NCI-H1694 treated with DMSO at 0.1 percent for 48 hours (cell line): ENCODE measurements at regions not wholly inside any gene's neighbourhood (a gene's known extent, or its start where the extent isn't known, plus 50 kb on each side); places are given as distances from the start of the nearest gene placed in this dataset.

Experiments
- DNase-seq: peaks from one replicate; lab custom pipeline; 2025; lab: John Stamatoyannopoulos, UW

DNA sequence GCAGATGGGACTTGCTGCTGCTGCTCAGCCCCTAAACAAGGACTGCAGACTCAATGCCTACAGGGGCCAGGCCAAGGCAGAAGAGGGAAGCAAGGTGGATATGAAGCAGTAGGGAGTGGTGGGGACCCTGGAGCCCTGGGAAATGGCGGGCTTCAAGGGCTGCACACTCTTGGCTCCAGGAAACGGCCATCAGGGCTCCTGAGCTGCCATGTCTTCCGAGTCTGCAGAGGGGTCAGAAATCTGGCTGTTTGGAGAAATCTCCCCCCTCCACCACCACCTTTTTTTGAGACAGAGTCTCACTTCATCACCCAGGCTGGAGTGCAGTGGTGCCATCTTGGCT lies 169.1 kb downstream of the KATNIP start:
- DNase-seq, result no peak

DNA sequence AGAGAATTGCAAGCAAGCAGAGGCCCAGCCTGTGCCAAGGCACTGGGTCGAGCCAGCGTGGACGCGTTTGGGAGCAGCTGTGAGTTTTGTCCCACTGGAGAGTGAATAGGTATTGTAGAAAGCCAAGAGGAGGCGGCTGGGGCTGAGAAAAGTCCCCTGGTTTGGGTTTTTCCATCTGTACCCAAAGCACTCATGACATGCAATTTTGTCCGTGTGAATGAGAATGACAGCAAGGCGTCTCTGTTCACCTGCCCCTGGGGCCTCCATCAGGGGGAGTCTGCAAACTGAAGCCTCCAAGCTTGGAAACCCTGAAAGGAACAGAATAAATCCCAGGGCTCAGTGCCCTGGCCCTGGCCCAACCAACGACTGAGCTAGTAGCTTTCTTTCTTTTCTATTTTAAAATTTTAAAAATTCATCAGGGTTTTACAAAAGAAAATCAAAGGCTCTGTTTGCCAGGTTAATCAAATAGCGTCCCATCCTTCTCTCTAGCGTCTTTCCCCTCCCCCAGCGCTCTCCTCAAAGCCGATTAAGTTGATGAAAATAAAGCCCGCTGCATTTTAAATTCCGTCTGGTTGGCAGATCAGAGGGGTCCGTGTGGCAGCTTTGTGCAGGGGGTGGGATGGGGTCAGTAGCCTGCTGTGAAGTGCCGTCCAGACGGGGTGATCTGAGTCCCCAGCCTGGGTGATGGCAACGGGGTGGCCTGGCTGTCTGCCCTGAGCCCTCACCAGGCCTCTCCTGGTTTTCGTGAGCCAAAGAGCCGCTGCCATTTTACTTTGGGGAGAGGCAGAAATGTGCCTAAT lies 171.0 kb downstream of the KATNIP start:
- peak; percentile 18 for DNase-seq

DNA sequence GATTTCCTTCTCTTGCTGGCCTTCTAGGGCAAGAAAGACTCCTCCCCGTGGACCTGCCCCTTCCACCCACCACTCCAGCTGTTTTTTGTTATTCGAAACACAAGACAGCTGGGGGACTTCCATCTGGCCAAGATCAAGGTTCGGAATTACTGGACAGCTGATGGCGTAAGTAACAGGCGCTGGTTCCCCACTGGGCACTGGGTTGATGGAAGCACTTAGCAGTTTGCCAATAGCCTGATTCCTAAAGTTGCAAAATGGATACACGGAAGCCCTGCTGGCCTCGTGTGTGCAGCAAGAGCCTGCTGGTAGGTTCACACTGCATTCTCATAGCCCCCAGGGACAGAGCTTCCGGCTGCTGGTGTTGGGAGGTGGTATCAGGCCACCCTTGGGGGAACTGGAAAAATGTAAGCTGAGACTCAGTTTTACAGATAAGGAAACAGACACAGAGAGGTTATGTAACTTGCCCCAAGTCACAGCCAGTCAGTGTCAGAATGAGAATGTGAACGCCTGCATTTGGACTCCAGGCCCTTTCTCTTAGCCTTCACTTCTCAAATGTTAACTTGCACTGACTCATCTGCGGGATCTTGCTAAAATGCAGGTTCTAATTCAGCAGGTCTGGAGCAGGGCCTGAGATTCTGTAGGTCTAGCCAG lies 171.7 kb downstream of the KATNIP start:
- no peak for DNase-seq

DNA sequence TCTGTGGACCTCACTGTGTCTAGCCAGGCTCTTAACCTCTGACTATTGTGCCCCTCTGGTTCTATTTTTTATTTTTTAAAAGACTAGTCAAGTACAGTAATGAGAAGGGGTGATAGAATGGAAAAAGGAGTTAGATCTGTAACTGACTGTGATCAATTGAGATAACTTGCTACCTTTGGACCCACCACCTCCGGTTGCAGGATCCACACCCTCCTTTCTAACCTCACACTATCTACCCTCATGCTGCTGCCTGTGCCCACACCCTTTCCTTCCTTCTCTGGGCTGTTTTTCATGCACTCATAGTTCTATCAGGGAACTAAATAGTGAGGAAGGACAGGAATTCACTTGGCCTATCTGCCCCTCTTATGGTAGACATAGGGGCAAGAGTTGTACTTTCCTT lies 172.3 kb downstream of the KATNIP start:
- DNase-seq, result no peak

DNA sequence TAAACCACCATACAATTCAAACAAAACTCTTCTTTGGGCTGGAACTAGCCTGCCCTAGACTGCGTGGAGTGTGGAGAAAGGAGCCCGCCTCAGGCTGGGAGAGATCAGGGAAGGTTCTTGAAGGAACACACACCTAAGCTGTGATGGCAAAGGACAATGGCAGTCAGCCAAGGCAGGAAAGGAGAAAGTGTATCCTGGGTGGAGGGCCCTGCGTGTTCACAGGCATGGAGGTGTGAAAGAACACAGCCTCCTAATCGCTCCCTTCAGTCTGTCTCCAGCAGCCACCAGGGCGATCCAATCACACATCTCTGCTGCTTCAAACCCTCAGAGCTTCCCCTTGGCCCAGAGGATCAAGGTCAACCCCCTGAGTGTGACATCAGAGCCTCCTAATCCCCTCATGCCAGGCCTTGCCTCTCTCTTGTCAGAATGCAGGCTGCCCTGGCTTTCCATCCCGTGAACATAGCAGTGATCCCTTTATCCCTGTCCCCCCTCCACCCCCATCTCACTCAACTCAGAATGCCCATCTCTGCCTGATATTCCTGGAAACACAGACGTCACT lies 173.0 kb downstream of the KATNIP start:
- peak; percentile 40 for DNase-seq

DNA sequence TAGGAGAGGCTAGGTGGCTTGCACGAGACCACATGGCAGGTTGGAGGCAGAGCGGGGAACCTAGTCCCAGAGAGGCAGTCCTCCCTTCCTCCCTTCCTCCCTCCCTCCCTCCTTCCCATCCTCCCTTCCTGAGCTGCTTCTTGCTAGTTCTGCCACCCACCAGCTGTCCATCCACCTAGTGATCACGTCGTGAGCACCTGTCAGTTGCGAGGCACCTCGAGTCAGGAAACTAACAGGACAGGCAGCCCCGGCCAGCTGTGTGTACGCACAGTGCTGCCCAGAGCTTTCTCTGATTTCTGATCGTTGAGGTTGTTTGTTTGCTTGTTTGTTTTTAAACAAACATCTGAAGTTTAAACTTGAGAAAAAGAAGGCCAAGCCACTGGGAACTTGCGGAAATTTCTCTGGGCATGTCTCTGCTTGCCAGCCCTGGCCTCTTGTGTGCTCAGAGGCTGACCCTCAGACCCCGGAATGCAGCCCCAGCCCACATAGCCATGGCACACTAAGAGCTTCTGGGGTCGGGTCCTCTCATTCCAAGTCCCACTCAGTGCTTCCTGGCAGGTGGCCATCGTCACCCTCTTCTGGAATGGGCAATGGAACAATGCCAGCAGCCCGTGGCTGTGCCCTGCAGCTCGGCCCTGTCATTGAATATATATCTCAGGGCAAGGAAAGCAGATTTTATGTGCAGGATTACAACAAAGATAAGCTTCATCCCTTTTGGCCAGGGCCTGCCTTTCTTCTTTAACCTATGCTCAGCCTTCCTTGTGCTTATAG lies 174.0 kb downstream of the KATNIP start:
- DNase-seq, result peak; percentile 46

DNA sequence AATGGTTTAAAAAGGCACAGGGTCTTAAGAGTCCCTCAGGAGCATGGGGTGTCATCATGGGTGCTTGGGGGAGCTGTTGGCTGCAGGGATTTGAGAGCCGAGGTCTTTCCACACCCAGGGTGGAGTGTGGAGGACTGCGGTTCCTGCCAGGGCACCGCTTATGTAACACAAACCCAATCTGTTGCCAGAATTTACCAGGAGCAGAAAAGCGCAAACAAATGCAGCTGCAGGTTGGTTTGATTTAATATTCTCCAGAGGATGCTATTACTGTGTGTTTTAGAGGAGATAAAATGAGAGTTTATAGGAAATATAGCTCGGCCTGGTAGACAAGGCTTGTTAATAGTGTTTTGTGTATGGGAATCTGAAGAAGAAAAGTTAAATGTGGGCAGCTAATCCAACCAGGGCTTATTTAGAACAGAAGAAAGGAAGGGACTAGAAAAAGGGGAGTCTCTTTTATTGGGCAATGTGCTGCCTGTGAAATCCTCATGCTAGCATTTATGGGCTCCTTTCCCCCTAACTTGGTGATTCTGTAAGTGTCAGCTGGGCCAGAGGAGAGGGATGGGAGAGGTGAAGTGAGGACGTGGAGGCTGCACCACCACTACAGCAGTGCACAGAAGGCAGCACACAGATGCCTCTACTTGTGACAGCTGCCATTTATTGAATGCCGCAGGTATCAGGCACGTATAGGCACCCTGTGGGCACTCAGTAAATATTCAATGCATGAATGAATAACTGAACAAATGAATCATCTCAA lies 174.7 kb downstream of the KATNIP start:
- DNase-seq, result peak; percentile 97

DNA sequence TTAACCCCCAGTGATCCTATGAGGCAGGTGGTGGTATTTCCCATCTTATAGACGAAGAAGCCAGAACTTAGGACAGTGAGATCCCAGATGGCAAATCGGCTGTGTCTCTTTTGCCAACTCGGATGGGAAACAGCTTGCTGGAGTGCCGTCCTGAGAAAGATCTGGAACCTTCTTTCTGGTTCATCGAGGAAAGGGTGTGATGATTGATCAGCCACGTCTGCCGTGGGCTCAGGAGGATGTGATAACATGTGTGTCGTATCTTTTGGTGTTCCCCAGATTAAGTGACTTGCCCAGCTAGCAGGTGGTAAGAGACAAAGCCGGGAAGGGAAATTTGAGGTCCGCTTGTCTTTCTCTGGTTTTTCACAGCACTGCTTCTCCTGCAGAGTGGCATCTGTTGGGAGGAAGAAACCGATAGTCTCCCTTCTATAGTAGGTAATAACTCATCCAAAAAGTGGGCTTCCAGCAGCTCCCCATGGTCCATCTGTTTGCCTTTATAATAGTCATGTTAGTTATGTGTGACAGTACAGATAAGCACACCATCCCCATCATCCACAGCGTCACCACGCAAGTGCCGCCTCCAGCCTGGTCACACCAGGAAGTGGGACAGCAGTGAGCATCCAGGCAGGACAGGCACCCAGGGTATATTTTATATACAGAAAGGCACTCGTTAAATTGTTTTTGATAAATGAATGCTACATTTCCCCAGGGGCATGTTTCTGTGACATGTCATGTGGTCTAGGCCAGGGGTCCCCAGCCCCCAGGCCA lies 175.5 kb downstream of the KATNIP start:
- DNase-seq, result no peak

DNA sequence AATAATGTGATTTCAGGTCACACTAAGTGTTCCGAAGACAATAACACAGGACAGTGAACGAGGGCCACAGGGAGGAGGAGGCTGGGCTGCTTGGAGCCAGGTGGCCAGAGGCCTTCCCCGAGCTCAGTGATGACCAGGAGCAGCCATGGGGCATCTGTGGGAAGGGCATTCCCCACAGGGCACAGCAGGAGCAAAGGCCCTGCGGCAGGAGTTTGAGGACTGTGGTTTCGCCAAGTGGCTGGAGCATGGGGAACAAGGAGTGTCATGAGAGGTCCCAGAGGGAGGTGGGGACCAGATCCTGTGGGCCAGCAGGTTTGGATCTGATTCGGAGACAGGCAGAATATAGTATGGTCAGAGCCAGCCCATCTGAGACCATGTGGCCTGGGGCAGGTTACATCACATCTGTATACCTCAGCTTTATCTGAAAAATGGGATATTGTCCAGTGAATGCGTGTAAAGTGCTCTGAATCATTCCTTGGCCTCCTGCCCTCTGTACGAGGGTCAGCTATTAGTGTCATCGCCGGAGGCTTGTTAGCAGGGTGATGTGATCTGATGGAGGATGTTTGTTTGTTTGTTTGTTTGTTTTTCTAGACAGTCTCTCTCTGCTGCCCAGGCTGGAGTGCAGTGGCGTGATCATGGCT lies 176.8 kb downstream of the KATNIP start:
- DNase-seq, result no peak

DNA sequence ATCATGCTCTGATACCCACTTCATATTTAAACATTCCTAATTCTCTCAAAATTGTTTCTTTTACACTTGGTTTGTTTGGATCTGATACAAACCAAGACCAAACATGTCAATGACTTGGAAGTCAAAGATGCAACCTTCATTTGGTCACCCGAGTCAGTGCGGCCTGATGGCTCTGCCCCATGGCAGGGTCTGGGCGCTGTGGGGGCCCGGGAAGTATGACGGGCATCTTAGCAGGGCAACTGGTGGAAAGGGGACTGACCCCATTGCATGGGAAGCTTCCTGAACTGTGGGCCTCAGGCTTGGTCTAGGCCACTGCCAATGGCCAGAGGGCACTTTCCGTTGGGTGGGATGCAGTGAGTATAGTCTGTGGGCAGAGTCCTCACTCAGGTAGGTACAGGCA lies 178.0 kb downstream of the KATNIP start:
- DNase-seq, result no peak

DNA sequence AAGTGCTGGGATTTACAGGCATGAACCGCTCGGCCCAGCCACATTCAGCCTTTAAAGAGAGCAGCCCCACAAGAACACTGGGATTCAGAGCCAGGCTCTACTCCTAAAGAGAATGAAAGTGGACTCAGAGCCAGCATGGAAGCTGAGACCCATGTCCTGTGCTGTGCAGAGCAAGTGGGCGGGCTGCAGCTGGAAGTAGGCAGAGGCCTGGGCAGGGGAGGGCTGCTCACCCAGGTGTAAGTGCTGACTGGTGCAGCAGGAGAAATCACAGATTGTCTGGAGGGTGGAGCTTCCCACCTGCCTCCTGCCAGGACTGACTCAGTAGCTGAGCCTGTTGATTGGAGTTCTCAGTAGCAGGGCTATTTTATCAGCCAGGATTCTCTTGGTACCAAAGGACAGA lies 178.7 kb downstream of the KATNIP start:
- no peak for DNase-seq

DNA sequence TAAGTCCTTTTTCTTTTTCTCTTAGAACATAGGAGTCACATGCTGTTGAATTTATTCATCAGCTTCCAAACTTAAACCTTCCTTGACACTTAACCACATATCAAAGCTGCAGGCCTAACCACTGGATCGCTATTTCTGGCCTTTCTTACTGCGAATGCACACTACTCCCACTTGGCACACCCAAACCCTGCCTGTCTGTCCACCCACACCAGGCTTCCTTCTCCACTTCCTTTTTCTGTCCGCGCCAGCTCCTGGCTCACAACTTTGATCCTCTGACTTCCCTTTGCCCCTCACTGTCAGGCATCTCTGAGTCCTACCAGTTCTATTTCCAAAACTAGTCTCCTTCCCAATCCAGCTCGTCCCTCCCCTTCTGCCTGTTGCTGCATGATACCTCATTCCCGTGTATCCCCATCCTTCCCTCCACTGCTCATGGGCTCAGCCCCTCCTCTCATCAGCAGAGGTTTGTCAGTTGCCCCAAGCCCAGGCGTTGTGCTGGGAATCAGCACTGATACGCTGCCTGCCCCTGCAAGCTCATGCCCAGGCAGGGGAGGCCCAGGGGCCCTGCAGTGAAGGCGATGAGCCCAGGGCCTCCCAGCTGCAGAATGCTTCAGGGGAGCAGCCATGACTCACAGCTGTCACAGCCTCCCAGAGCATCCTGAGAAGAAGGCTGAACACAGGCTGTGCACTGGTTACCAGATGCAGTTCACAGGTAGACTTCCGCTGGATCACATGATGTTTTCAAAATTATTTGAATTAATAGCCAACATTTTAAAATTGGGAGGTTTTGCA lies 179.8 kb downstream of the KATNIP start:
- DNase-seq, result peak; percentile 21

DNA sequence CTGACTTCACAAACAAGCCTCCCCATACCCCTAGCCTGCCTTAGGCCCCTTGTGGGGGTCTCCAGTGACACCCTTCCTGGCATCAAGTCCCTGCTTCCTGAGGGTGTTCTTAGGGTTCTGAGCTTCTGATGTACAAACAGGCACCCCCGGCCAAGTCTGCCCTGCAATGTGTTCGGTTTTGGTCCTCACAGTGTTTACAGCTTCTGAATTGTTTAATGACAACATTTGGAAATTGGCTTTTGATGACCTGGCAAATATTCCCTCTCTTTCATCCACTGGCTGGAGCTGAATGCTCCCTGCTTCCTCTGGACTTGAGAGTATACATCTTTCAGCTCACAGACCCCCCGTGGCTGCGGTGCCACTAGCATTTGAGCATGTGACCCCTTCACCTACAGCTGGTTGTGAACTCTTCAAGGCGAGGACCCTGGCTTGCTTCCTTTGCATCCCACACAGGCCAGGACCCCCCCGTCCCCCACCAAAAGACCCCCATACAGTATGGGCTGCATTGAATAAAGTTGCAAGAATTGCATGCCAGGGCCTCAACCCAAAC lies 180.8 kb downstream of the KATNIP start:
- no peak for DNase-seq

DNA sequence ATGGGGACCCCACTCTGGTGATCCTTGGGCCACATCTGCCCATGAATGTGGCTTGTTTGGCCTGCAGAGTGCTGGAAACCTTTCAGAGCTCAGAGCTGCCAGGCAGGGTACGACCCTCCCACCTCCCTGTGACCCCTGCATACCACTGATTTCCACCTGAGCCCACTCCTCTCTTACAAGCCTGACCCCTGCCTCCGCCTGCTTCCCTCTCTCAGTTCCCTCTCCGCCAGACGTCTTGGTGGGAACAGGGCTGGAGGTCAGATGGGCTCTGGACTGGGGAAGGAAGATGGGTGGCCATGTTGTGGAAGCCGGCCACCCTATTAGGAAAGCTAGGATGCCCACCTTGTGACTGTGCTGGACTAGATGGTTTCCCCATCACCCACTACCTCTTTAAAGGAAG lies 185.1 kb downstream of the KATNIP start:
- DNase-seq, result no peak

DNA sequence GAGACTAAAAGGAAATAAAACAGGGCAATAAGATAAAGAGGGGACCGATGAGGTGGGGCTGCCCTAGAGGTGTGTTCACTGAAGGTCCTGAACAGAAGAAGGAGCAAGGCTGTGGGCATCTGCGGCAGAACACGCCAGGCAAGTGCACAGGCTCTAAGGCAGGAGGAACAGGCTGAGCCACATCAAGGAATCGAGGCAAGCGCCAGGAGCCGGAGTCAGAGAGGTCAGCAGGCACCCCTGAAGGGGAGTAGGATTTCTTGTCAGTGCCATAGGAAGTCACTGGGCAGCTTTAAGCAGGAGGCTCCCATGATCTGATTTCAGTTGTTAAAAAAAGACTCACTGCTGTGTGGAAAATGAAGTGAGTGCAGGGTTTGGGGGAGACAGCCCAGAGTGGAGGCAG lies 186.5 kb downstream of the KATNIP start:
- DNase-seq, result no peak

DNA sequence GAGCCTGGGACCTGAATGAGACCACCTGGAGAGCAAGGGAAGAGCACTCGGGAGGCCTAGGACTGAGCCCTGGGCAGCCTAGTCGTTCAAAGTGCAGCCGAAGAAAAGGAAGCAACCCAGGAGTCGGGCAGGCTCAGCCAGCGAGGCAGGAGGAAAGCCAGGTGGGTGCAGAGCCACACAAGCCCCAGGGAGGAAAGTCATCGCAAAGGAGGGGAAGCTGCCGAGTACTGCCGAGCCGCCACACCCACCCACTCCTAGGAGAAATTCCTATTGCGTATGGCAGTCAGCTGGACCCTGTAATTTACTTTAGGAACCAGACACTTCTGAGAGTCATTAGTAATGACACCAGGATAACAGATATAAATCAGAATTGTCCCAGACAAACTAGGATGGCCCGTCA lies 187.6 kb downstream of the KATNIP start:
- DNase-seq, result no peak
